Endometrium (tissue), 2 donors: ENCODE measurements at regions not wholly inside any gene's neighbourhood (a gene's known extent, or its start where the extent isn't known, plus 50 kb on each side); places are given as distances from the start of the nearest gene placed in this dataset.
"Not testable (repeated sequence)": the region's sequence is repeated elsewhere in the genome, so short reads cannot be mapped to it uniquely, and the experiment has no call there.

Source experiments
- FAIRE-seq: peaks from 2 replicates; lab custom pipeline; 2012; peaks lifted over from hg19 to GRCh38; lab: Jason Lieb, UNC
- donor health status: control.
- donor health status: control.

- no peak for FAIRE-seq
These were observed 114.5 kb upstream of the G2E3 start for GRCh38 chr14:30444451-30444850.

GRCh38 chr14:30445011-30445793, 113.8 kb upstream of the G2E3 start:
- no peak for FAIRE-seq

DNA sequence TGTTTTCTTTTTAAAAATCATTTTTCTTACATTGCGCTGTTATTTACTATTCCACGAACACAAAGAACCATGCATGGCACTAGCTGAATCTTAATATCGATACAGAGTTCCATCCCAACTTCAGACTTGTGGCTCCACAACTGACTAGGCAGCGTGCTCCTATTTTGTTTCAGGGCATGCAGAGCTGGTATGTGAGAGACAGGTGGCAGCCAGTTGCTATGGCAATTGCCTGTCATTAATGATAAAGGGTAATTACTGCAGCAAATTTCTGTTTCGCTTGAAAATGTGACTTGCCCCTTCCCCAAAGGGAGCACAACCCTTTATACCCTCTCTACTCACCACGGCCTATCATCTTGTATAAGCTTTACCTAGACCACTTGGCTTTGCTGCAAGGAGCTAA, 113.1 kb upstream of the G2E3 start:
- no peak for FAIRE-seq

GRCh38 chr14:30450631-30451545, 108.1 kb upstream of the G2E3 start:
- no peak for FAIRE-seq

DNA sequence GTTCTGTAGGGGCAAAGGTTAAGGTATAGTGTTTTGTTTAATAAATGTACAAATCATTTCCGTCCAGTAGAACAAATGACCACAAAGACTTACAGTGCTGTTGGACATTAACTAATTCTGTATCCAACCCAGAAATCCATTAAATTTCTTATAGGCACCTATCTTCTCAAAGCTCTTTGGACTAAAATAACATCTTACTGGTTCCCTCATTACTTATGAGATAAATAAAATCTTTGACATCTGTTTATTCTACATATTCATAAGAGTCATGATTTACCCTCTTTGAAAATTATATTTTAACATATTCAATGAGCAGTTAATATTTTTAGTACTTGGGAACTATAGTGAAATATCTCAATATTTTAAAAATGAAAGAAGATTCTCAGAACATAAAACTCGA, 102.7 kb upstream of the G2E3 start:
- no peak for FAIRE-seq

GRCh38 chr14:30462358-30462757, 96.6 kb upstream of the G2E3 start:
- no peak for FAIRE-seq

DNA sequence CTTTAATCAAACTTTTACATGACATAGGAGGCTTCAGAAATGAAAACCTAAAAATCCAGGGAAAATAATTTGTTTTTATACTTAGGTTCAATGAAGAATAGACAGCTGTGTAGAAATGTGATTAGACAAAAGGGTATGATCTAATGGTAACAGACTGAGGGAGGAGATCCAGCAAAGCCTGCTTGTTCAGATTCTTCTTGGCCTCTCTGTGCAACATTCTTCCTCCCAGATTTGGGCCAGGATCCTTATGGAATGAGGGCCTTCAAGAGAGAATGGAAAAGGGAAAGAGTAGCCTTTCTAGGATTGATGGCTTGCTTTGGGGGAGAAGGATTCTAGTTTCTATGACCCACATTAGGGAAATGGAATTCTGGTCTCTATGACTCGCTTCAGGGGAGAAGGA, 94.5 kb upstream of the G2E3 start:
- FAIRE-seq = no peak

DNA sequence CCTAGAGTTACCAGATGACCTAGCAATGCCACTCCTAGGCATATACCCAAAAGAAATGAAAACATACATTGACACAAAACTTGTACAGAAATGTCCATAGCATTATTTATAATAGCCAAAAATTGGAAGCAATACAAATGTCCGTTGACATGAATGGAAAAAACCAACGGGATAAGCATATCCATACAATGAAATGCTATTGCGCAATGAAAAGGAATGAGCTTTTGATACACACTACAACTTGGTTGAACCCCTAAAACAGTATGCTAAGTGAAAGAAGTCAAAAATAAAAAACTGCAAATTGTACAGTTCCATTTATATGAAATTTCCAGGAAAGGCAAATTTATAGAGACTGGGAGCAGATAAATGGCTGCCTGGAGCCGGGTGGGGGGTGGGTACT, 90.6 kb upstream of the G2E3 start:
- no peak for FAIRE-seq

DNA sequence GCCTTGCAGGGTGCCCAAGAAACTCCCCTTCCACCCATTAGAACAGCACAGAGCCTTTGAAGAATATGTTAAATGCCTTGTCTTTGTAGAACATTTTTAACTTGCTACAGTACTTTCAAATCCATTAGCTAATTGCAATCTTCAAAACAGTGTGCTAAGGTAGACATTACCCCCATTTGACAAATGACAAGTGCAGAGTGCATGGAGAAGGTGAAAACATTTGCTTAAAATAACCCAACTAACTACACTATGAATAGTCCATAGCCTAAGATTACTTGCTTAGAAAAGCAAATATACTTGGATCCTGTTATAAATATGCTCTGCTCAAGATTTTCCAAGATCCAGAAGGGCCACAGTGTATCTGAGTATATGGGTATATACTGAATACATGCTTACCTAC, 87.0 kb upstream of the G2E3 start:
- no peak for FAIRE-seq

- FAIRE-seq = not testable (repeated sequence)
These were observed 84.9 kb upstream of the G2E3 start for GRCh38 chr14:30473846-30474696.

- FAIRE-seq = no peak
These were observed 76.7 kb upstream of the G2E3 start for GRCh38 chr14:30482276-30482675.

DNA sequence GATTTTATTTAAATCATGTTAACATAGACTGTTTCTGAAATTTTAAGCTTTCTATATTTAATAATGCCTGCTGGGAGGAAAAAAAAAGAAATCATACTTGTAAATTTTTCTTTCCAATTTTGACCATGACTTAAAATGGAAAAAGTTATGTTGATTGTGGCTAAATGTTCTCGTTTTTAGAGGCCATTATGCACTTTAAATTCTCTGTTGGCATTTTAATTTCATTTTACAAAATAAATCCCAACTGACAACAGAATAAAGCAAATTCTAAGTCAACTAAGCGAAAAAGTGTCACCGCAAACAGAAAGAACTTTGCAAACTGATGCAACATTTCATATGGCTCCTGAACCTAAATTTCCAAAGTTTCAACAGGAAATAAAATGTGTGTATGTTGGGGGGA, 74.8 kb upstream of the G2E3 start:
- no peak for FAIRE-seq

- no peak for FAIRE-seq
These were observed 74.0 kb upstream of the G2E3 start for GRCh38 chr14:30484976-30485375.

- no peak for FAIRE-seq
These were observed 62.1 kb upstream of the G2E3 start for GRCh38 chr14:30496852-30497251.

GRCh38 chr14:30499358-30499757, 59.6 kb upstream of the G2E3 start:
- no peak for FAIRE-seq

- no peak for FAIRE-seq
These were observed 58.7 kb upstream of the G2E3 start for GRCh38 chr14:30500222-30500621.

DNA sequence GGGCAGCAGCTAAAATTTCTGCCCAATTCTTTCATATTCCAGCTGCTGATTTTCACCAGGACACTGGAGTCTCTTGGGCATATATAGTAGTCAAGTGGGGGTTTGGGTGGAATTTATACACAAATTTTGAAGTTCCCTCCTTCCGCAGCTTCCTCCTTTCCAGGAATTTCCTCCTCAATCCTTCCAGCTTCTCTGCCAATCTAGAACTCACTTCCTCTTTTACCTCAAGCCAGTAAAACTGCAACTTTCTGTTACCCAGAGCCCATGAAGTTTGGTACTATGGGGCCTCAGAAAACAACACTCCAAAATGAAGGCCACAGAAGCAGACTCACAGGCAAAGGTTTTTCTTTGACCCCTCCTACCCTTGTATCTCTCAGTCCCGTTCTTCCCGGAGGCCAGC, 51.7 kb upstream of the G2E3 start:
- FAIRE-seq = no peak
